Keratinocyte (primary cell): ENCODE measurements at regions not wholly inside any gene's neighbourhood (a gene's known extent, or its start where the extent isn't known, plus 50 kb on each side); places are given as distances from the start of the nearest gene placed in this dataset.

Experiments used
- DNase-seq: peaks from one replicate; pipeline ENCODE4 v3.0.0-alpha.2; 2011; ENCODE audit warnings: low read depth, missing footprints, low spot score
- FAIRE-seq: peaks from 2 replicates; lab custom pipeline; 2011; peaks lifted over from hg19 to GRCh38; lab: Jason Lieb, UNC
- H2AFZ ChIP-seq: 2 replicates; pipeline ENCODE4 v1.6.0; 2012; ENCODE audit warnings: low read length, control low read depth, inconsistent platforms; ENCODE audit not compliant: control insufficient read depth
- H3K27ac ChIP-seq: 2 replicates; pipeline ENCODE4 v1.5.1; 2011; ENCODE audit warnings: low read length; ENCODE audit not compliant: control insufficient read depth, insufficient read depth
- H3K27me3 ChIP-seq: 3 replicates; pipeline ENCODE4 v1.6.0; 2011; ENCODE audit warnings: low read length; ENCODE audit not compliant: control insufficient read depth, insufficient read depth; ENCODE audit errors: extremely low read depth
- H3K36me3 ChIP-seq, 2 experiments: 2 replicates in 1 of 2; 3 replicates in 1 of 2; pipeline ENCODE4 v1.5.1; 2011; ENCODE audit warnings: low read length in 2 of 2, mild to moderate bottlenecking in 1 of 2; ENCODE audit not compliant: control insufficient read depth in 2 of 2, insufficient read depth in 2 of 2; ENCODE audit errors: extremely low read depth in 1 of 2
- H3K4me1 ChIP-seq: 3 replicates; pipeline ENCODE4 v1.5.1; 2011; ENCODE audit warnings: low read length; ENCODE audit not compliant: control insufficient read depth, insufficient read depth; ENCODE audit errors: extremely low read depth
- H3K4me2 ChIP-seq: 3 replicates; pipeline ENCODE4 v1.6.0; 2011; ENCODE audit warnings: low read depth, low read length; ENCODE audit not compliant: control insufficient read depth, insufficient read depth; ENCODE audit errors: extremely low read depth
- H3K4me3 ChIP-seq, 3 experiments: fragments of 200-600 bp in 1 of 3; sonication (generic) in 1 of 3; 2 replicates in 2 of 3; 3 replicates in 1 of 3; pipeline ENCODE4 v1.5.1; 2011 to 2016; ENCODE audit warnings: low read length in 3 of 3, mild to moderate bottlenecking in 3 of 3, control low read depth in 2 of 3, inconsistent platforms in 1 of 3, low read depth in 1 of 3, mixed read lengths in 1 of 3, mixed run types in 1 of 3, moderate library complexity in 1 of 3; ENCODE audit not compliant: control insufficient read depth in 2 of 3, insufficient read depth in 2 of 3; ENCODE audit errors: extremely low read depth in 1 of 3
- H3K79me2 ChIP-seq: 2 replicates; pipeline ENCODE4 v1.6.0; 2012; ENCODE audit warnings: low read length; ENCODE audit not compliant: control insufficient read depth, insufficient read depth
- H3K9ac ChIP-seq: 3 replicates; pipeline ENCODE4 v1.6.0; 2011; ENCODE audit warnings: low read length; ENCODE audit not compliant: control insufficient read depth, insufficient read depth; ENCODE audit errors: extremely low read depth
- H3K9me1 ChIP-seq: 3 replicates; pipeline ENCODE4 v1.6.0; 2011; ENCODE audit warnings: low read length; ENCODE audit not compliant: control insufficient read depth, insufficient read depth; ENCODE audit errors: extremely low read depth
- H3K9me3 ChIP-seq: 2 replicates; pipeline ENCODE4 v1.5.1; 2012; ENCODE audit warnings: low read depth, low read length; ENCODE audit not compliant: control insufficient read depth
- H4K20me1 ChIP-seq: 3 replicates; pipeline ENCODE4 v1.6.0; 2011; ENCODE audit warnings: low read length; ENCODE audit not compliant: control insufficient read depth, insufficient read depth; ENCODE audit errors: extremely low read depth
- CTCF ChIP-seq, 3 experiments: IDR thresholded peaks in 1 of 3; conservative IDR thresholded peaks in 1 of 3; optimal IDR thresholded peaks in 1 of 3; 2 replicates in 2 of 3; 3 replicates in 1 of 3; pipeline versions ENCODE3 to v1.5.1; 2011; ENCODE audit warnings: low read length in 3 of 3, mild to moderate bottlenecking in 3 of 3, moderate library complexity in 2 of 3, control low read depth in 1 of 3, inconsistent platforms in 1 of 3; ENCODE audit not compliant: insufficient read depth in 2 of 3; ENCODE audit errors: extremely low read depth in 1 of 3
- EZH2 ChIP-seq: IDR thresholded peaks from one replicate; pipeline ENCODE4 v1.6.1; 2012; ENCODE audit warnings: inconsistent platforms, mild to moderate bottlenecking, low read length, moderate library complexity
- dilution Hi-C: fragments of 300-500 bp; cut with MboI; formaldehyde crosslinking; loops from one replicate; pipeline ENCODE4 v1.7.0; 2020; ENCODE audit warnings: low sequenced_read_pairs; ENCODE audit not compliant: extremely low pct_ligation_motif_present

- Histone ChIP-seq H3K4me1 (peaks cover 14% of the 10 kb centered on the region), H3K4me3 (no peak overlapping the region), H3K9me1 (no peaks in the 10 kb centered on the region), H3K9ac (no peak overlapping the region), H4K20me1 (no peaks in the 10 kb centered on the region), H3K27ac (no peak overlapping the region), H3K36me3 (no peaks in the 10 kb centered on the region), H3K9me3 (no peaks in the 10 kb centered on the region), H3K79me2 (no peaks in the 10 kb centered on the region), H2AFZ (peak overlapping the region; percentile 54), H3K4me2 (peak overlapping the region; percentile 50), H3K27me3 (no peaks in the 10 kb centered on the region)
- TF ChIP-seq EZH2 (no peak), CTCF (optimal IDR thresholded peaks at IDR 0.05 in 1 of 3, IDR thresholded peaks at IDR 0.05 in 1 of 3, conservative IDR thresholded peaks at IDR 0.05 in 1 of 3; ENCODE audit: extremely low read depth in 1 of 3, insufficient read depth in 2 of 3, low read length in 3 of 3) (no peak)
- DNase-seq (no peak), FAIRE-seq (no peak)
- dilution Hi-C loops, result no loop called here
These were observed 210.7 kb upstream of the SLC10A2 start for GRCh38 chr13:103276775-103277498.

GRCh38 chr13:103275722-103276121 is 209.5 kb upstream of the SLC10A2 start:
- Histone ChIP-seq H3K27ac (no peak overlapping the region), H3K36me3 (no peaks in the 10 kb centered on the region), H3K4me3 (no peak overlapping the region), H3K27me3 (no peaks in the 10 kb centered on the region), H3K9me3 (no peaks in the 10 kb centered on the region), H3K4me2 (no peak overlapping the region), H3K9ac (no peak overlapping the region), H4K20me1 (no peaks in the 10 kb centered on the region), H3K4me1 (peaks cover 12% of the 10 kb centered on the region), H2AFZ (no peak overlapping the region), H3K9me1 (no peaks in the 10 kb centered on the region), H3K79me2 (no peaks in the 10 kb centered on the region)
- dilution Hi-C loops, result no loop called here
- no peak for DNase-seq
- no peak for FAIRE-seq
- TF ChIP-seq EZH2 (no peak), CTCF (optimal IDR thresholded peaks at IDR 0.05 in 1 of 3, IDR thresholded peaks at IDR 0.05 in 1 of 3, conservative IDR thresholded peaks at IDR 0.05 in 1 of 3; ENCODE audit: extremely low read depth in 1 of 3, insufficient read depth in 2 of 3, low read length in 3 of 3) (no peak)
